ENCODE measurements at regions not wholly inside any gene's neighbourhood (a gene's known extent, or its start where the extent isn't known, plus 50 kb on each side); places are given as distances from the start of the nearest gene placed in this dataset.

- TF ChIP-seq CTCF (IDR thresholded peaks at IDR 0.05; ENCODE audit: poor library complexity, severe bottlenecking): no peak
- TF ChIP-seq EP300 (conservative IDR thresholded peaks at IDR 0.05; ENCODE audit: poor library complexity, severe bottlenecking): no peak
- no peak for TF ChIP-seq POLR2AphosphoS5 (IDR thresholded peaks at IDR 0.05)
- no peak for TF ChIP-seq MXI1 (conservative IDR thresholded peaks at IDR 0.05; ENCODE audit: poor library complexity, severe bottlenecking)
- TF ChIP-seq SMC3 (conservative IDR thresholded peaks at IDR 0.05; ENCODE audit: poor library complexity): no peak
- TF ChIP-seq TAF1 (IDR thresholded peaks at IDR 0.05; ENCODE audit: low read depth): no peak
- no peak for TF ChIP-seq REST (IDR thresholded peaks at IDR 0.05; ENCODE audit: borderline replicate concordance)
These were observed 110.8 kb upstream of the CDC42EP3 start for GRCh38 chr2:37782155-37782673.

All from neural cell (in vitro differentiated cells).